ENCODE measurements at regions not wholly inside any gene's neighbourhood (a gene's known extent, or its start where the extent isn't known, plus 50 kb on each side); places are given as distances from the start of the nearest gene placed in this dataset.

- TF ChIP-seq TARDBP (CRISPR knock-in tag; IDR thresholded peaks at IDR 0.05) = no peak
- TF ChIP-seq SOX6 (IDR thresholded peaks at IDR 0.05) = no peak
- TF ChIP-seq SOX6 (CRISPR knock-in tag; IDR thresholded peaks at IDR 0.05) = no peak
- no peak for TF ChIP-seq ZNF451 (CRISPR knock-in tag; IDR thresholded peaks at IDR 0.05)
- TF ChIP-seq ZNF232 (CRISPR knock-in tag; IDR thresholded peaks at IDR 0.05; ENCODE audit: borderline replicate concordance) = no peak
- TF ChIP-seq SALL2 (CRISPR knock-in tag; IDR thresholded peaks at IDR 0.05) = no peak
- no peak for TF ChIP-seq SIX4 (CRISPR knock-in tag; IDR thresholded peaks at IDR 0.05)
- no peak for TF ChIP-seq CTCF (CRISPR knock-in tag; IDR thresholded peaks at IDR 0.05)
- TF ChIP-seq POLR2A (IDR thresholded peaks at IDR 0.05; ENCODE audit: insufficient read depth in 1 of 2, low read depth in 2 of 2, low read length in 2 of 2) = no peak
- TF ChIP-seq RFX1 (IDR thresholded peaks at IDR 0.05) = no peak
- no peak for TF ChIP-seq NR3C1 (CRISPR knock-in tag; IDR thresholded peaks at IDR 0.05)
- TF ChIP-seq ZNF24 (IDR thresholded peaks at IDR 0.05) = no peak
- no peak for TF ChIP-seq HMGXB4 (CRISPR knock-in tag; IDR thresholded peaks at IDR 0.05; ENCODE audit: borderline replicate concordance in 1 of 2, low read depth in 1 of 2)
- TF ChIP-seq ZNF614 (CRISPR knock-in tag; IDR thresholded peaks at IDR 0.05; ENCODE audit: borderline replicate concordance) = no peak
Measured at GRCh38 chr2:66003931-66004330, 431.0 kb upstream of the MEIS1 start.
